GM10248 (cell line): ENCODE measurements at regions not wholly inside any gene's neighbourhood (a gene's known extent, or its start where the extent isn't known, plus 50 kb on each side); places are given as distances from the start of the nearest gene placed in this dataset.

Experiments
- CTCF ChIA-PET: fragments of 300-600 bp; sonication (Branson Sonifier 250); formaldehyde crosslinking; extraction: SDS; loops from one replicate; lab custom pipeline; 2021; ENCODE audit warnings: antibody characterized with exemption; lab: Yijun Ruan, JAX
- POLR2A ChIA-PET: fragments of 350-650 bp; sonication (Branson Sonifier 250); formaldehyde crosslinking; extraction: SDS; loops from one replicate; lab custom pipeline; 2020; ENCODE audit warnings: antibody characterized with exemption; lab: Yijun Ruan, JAX
- DNase-seq: peaks from one replicate; pipeline ENCODE4 v3.0.0; 2012; ENCODE audit errors: extremely low spot score
- CTCF ChIP-seq: IDR thresholded peaks from 2 replicates; pipeline ENCODE4 v1.5.1; 2012; ENCODE audit warnings: mild to moderate bottlenecking, low read depth; ENCODE audit errors: extremely low read depth, missing control alignments, control extremely low read depth

- ChIA-PET POLR2A (no interaction called here), CTCF (no interaction called here)
- DNase-seq, result no peak
- TF ChIP-seq CTCF, result no peak
These were observed 834.1 kb downstream of the TRHDE start for GRCh38 chr12:73106296-73106695.

- DNase-seq, result no peak
- ChIA-PET POLR2A (no interaction called here), CTCF (no interaction called here)
- TF ChIP-seq CTCF, result no peak
These were observed 834.7 kb downstream of the TRHDE start for GRCh38 chr12:73106896-73107295.

- CTCF ChIA-PET, result no interaction called here
- POLR2A ChIA-PET, result no interaction called here
- DNase-seq, result no peak
- no peak for TF ChIP-seq CTCF
These were observed 838.6 kb downstream of the TRHDE start for GRCh38 chr12:73110816-73111215.

GRCh38 chr12:73112035-73112816, 840.1 kb downstream of the TRHDE start:
- no peak for DNase-seq
- ChIA-PET POLR2A (no interaction called here), CTCF (no interaction called here)
- no peak for TF ChIP-seq CTCF

- CTCF ChIA-PET, result interaction anchor here (1.1 kb wide), 1 partner anchor 10 kb away, joined by 3 read pairs; no protein-coding TSS in a partner anchor
These were observed 852.3 kb downstream of the TRHDE start for GRCh38 chr12:73124480-73124879.

GRCh38 chr12:73125148-73125547, 853.0 kb downstream of the TRHDE start:
- CTCF ChIA-PET, result no interaction called here

More at GRCh38 chr12:73124480-73124879, 852.3 kb downstream of the TRHDE start:
- TF ChIP-seq CTCF, result no peak
- POLR2A ChIA-PET, result no interaction called here
- DNase-seq, result no peak

More at GRCh38 chr12:73125148-73125547, 853.0 kb downstream of the TRHDE start:
- DNase-seq, result no peak
- POLR2A ChIA-PET, result no interaction called here
- no peak for TF ChIP-seq CTCF
